Fibroblast of the aortic adventitia (primary cell): ENCODE measurements at regions not wholly inside any gene's neighbourhood (a gene's known extent, or its start where the extent isn't known, plus 50 kb on each side); places are given as distances from the start of the nearest gene placed in this dataset.

ENCODE experiments used
- DNase-seq: peaks from one replicate; pipeline ENCODE4 v3.0.0-alpha.2; 2010; ENCODE audit warnings: low read depth
- H3K4me3 ChIP-seq: 2 replicates; pipeline ENCODE4 v1.5.1; 2011; ENCODE audit warnings: low read depth, mild to moderate bottlenecking, control low read depth, low read length, moderate library complexity
- CTCF ChIP-seq: IDR thresholded peaks from 2 replicates; pipeline ENCODE4 v1.5.1; 2011; ENCODE audit warnings: mild to moderate bottlenecking, low read length, control low read depth, inconsistent platforms; ENCODE audit not compliant: insufficient read depth

DNA sequence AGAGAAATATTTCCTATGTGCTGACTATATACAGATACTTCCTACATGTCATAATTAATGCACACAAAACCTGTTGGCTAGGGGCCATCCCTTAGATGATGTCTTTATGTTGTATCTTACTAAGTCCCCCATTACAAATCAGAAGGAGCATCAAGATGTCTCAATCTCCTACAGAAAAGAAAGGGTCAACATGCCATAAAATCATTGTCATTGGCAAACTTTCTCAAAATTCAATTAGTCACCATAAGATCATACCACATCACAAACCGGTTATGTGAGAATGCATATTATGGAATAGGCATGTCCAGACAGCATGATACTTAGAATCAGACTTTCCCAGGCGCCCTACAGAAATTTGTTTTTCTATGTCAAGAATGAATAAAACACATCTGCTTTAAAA is 175.2 kb upstream of the TET2 start:
- TF ChIP-seq CTCF = no peak
- H3K4me3 ChIP-seq = no peak overlapping the region
- no peak for DNase-seq

DNA sequence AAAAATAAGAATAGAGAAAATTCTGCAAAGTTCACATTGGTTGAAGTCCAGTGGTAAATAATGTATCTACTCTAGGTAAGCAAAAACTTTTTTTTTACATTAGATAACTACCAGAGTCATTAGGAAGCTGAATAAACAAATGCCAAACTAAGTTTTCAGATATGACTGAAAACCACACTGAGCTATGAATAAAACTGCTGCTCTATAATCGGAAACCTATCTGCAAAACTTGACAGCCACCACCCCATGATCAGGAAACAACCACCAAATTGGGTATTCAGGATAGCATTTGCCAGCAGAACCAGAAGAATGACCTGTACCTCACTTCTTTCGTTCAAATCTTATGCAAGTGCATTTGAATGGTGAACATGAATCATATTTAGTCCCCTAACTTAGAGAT is 173.0 kb upstream of the TET2 start:
- H3K4me3 ChIP-seq = no peak overlapping the region
- TF ChIP-seq CTCF = no peak
- no peak for DNase-seq

DNA sequence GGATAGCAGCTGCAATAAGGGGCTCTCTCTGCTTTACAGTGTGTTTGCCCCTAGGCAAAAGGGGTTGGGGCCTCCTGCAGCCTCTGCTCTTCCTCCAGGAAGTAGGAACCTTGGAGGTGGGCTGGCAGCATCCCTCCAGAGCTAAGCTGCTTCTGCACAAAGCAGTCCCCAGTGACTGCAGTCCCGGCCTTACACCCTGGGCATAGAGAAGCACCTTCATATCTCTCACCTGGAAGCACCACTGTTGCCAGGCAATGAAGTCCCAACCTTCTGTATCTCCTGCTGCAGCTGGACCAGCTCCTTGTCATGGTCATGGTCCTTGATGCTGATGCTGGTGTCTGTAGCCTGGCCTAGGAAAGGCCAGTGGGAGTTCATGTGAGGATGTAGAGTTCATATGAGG is 171.1 kb upstream of the TET2 start:
- no peak for DNase-seq
- no peak overlapping the region for H3K4me3 ChIP-seq
- no peak for TF ChIP-seq CTCF

DNA sequence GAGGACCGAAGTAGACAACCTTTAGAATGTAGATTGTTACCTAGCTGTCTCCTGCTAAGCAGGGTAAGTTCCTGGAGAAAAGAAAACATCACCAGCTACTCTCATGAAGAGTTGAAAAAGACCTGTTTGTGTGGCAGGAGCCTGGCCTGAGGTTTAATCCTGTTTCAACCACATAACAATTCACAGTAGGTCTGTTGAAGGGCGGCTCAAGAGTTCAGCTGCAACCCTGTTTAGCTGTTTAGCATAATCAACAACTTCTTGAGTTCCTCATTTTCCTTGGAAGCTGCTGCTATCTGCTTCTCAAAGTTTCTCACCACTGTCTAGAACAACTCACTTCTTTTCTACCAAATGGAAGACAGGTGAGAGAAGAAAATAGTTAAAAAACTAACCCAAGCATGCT is 170.4 kb upstream of the TET2 start:
- no peak for DNase-seq
- no peak for TF ChIP-seq CTCF
- no peak overlapping the region for H3K4me3 ChIP-seq

GRCh38 chr4:104979083-104979760 is 167.5 kb upstream of the TET2 start:
- no peak for DNase-seq
- TF ChIP-seq CTCF = no peak
- no peak overlapping the region for H3K4me3 ChIP-seq

DNA sequence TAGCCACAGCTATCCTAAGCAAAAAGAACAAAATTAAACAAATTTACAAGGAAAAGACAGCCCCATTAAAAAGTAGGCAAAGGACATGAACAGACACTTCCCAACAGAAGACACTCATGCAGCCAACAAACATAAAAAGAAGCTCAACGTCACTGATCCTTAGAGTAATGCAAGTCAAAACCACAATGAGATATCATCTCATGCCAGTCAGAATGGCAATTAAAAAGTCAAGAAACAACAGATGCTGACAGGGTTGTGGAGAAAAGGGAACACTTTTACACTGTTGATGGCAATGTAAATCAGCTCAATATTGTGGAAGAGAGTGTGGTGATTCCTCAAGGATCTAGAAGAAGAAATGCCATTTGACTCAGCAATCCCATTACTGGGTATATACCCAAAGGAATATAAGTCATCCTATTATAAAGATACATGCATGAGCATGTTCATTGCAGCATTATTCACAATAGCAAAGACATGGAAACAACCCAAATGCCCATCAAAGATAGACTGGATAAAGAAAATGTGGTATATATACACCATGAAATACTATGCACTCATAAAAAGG is 163.0 kb upstream of the TET2 start:
- no peak for TF ChIP-seq CTCF
- no peak overlapping the region for H3K4me3 ChIP-seq
- no peak for DNase-seq

DNA sequence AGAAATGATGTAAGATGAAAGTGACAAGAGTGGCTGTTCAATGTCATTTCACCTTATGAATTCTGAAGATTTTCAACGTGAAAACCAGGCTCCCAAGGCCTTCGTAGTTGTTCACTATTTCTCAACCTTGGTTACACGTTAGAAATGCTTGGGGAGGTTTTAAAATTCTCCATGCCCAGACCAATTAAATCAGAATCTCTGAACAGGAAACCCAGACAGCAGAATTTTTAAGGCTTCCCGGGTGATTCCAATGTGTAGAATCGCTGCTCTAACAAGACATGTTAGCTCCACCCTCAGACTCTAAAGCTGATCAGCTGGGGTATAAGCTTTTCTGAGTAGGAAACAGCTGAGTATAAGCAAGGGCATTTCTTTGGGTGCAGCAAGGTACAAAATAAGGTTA is 160.4 kb upstream of the TET2 start:
- no peak for TF ChIP-seq CTCF
- H3K4me3 ChIP-seq = no peak overlapping the region
- DNase-seq = no peak
